Gastroesophageal sphincter (tissue), 4 donors: ENCODE measurements at regions not wholly inside any gene's neighbourhood (a gene's known extent, or its start where the extent isn't known, plus 50 kb on each side); places are given as distances from the start of the nearest gene placed in this dataset.

Source experiments
- ATAC-seq: fragments of 150-250 bp; one replicate; pipeline ENCODE4 v1.9.1; 2016; ENCODE audit warnings: mild to moderate bottlenecking, moderate library complexity
- H3K27ac ChIP-seq, 4 donors: fragments of 200-600 bp; sonication (generic) in 3 of 4; 1 replicate in 3 of 4; 2 replicates in 1 of 4; pipeline ENCODE4 v1.5.1; 2016 to 2019
- H3K27me3 ChIP-seq: fragments of 200-600 bp; sonication (generic); one replicate; pipeline ENCODE4 v1.5.1; 2019
- H3K36me3 ChIP-seq, 2 donors: fragments of 200-600 bp; sonication (generic); one replicate each; pipeline ENCODE4 v1.5.1; 2019; ENCODE audit warnings: control low read depth in 1 of 2
- H3K4me1 ChIP-seq, 3 donors: fragments of 200-600 bp; sonication (generic); 1 replicate in 2 of 3; 2 replicates in 1 of 3; pipeline ENCODE4 v1.5.1; 2016 to 2019; ENCODE audit warnings: control low read depth in 2 of 3
- H3K4me3 ChIP-seq, 2 donors: fragments of 200-600 bp; sonication (generic); one replicate each; pipeline ENCODE4 v1.5.1; 2019; ENCODE audit warnings: mild to moderate bottlenecking in 1 of 2, moderate library complexity in 1 of 2
- H3K9me3 ChIP-seq, 3 donors: fragments of 200-600 bp; sonication (generic); one replicate each; pipeline ENCODE4 v1.5.1; 2017 to 2019; ENCODE audit warnings: control low read depth in 2 of 3
- EP300 ChIP-seq: sonication (generic); formaldehyde crosslinking; IDR thresholded peaks from one replicate; pipeline ENCODE4 v1.6.1; 2017; ENCODE audit warnings: antibody characterized with exemption, mild to moderate bottlenecking
- POLR2A ChIP-seq, 2 donors: fragments of 450-650 bp; IDR thresholded peaks; one replicate each; pipeline ENCODE4 v1.6.1; 2017; ENCODE audit warnings: antibody characterized with exemption in 2 of 2, mild to moderate bottlenecking in 2 of 2, moderate library complexity in 1 of 2
- POLR2AphosphoS5 ChIP-seq: sonication (generic); formaldehyde crosslinking; IDR thresholded peaks from one replicate; pipeline ENCODE4 v1.6.1; 2017; ENCODE audit warnings: antibody characterized with exemption
- WGBS, 2 donors: methylation state at CpG; one replicate each; pipeline ENCODE4 v1.1.5; 2018; ENCODE audit warnings: low coverage in 1 of 2; 5-methylcytosine and 5-hydroxymethylcytosine counted together
- TF ChIP-seq, protein P1 (sequence below), 4 experiments: fragments of 200-600 bp in 2 of 4; fragments of 450-650 bp in 2 of 4; sonication (generic) in 1 of 4; IDR thresholded peaks; one replicate each; pipeline ENCODE4 v1.5.1; 2017 to 2019; ENCODE audit warnings: antibody characterized with exemption in 4 of 4, mild to moderate bottlenecking in 2 of 4, moderate library complexity in 2 of 4

GRCh38 chr6:51550243-51550642 lies 537.2 kb downstream of the PKHD1 start:
- no peak for ATAC-seq
- no peaks in the 10 kb centered on the region for H3K36me3 ChIP-seq
- TF ChIP-seq, protein P1, sequence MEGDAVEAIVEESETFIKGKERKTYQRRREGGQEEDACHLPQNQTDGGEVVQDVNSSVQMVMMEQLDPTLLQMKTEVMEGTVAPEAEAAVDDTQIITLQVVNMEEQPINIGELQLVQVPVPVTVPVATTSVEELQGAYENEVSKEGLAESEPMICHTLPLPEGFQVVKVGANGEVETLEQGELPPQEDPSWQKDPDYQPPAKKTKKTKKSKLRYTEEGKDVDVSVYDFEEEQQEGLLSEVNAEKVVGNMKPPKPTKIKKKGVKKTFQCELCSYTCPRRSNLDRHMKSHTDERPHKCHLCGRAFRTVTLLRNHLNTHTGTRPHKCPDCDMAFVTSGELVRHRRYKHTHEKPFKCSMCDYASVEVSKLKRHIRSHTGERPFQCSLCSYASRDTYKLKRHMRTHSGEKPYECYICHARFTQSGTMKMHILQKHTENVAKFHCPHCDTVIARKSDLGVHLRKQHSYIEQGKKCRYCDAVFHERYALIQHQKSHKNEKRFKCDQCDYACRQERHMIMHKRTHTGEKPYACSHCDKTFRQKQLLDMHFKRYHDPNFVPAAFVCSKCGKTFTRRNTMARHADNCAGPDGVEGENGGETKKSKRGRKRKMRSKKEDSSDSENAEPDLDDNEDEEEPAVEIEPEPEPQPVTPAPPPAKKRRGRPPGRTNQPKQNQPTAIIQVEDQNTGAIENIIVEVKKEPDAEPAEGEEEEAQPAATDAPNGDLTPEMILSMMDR (IDR thresholded peaks at IDR 0.05), result no peak
- TF ChIP-seq EP300 (no peak), POLR2AphosphoS5 (no peak), POLR2A (IDR thresholded peaks at IDR 0.05) (no peak)
- WGBS, 2 donors, result 17 to 83% methylated on average over 1 of the region's 1 CpG
- H3K27me3 ChIP-seq, result peaks cover 7% of the 10 kb centered on the region
- H3K4me3 ChIP-seq, result no peak overlapping the region
- no peak overlapping the region for H3K27ac ChIP-seq
- no peaks in the 10 kb centered on the region for H3K9me3 ChIP-seq
- no peaks in the 10 kb centered on the region for H3K4me1 ChIP-seq

DNA sequence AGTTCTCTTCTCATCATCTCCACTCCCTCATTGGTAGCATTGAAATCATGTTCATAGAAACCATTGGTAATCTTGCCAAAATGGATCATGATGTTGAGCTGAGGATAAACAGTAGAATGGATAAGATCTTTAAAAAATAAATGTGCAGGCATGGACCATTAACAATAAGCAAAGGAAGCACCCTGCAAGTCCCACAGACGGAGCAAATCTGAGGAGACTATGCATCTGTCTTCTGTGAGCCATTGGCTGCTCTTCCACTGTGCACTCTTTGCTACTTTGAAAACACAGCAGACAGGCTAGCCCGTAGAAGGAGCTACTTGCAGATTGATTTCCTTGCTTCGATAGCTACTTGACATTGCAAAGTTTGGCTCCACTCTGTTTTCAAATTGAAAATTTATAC lies 535.0 kb downstream of the PKHD1 start:
- H3K4me1 ChIP-seq, result no peaks in the 10 kb centered on the region
- no peak for ATAC-seq

GRCh38 chr6:51553246-51554015 lies 534.0 kb downstream of the PKHD1 start:
- no peaks in the 10 kb centered on the region for H3K4me1 ChIP-seq
- WGBS, 2 donors, result 42 to 56% methylated on average over 4 to 15 of the region's 19 CpGs
- H3K4me3 ChIP-seq, result no peak overlapping the region
- no peak overlapping the region for H3K27ac ChIP-seq
- TF ChIP-seq EP300, result no peak
- TF ChIP-seq, protein P1 (IDR thresholded peaks at IDR 0.05), result no peak
- no peak for TF ChIP-seq POLR2AphosphoS5
- TF ChIP-seq POLR2A (IDR thresholded peaks at IDR 0.05), result no peak
- H3K9me3 ChIP-seq, result no peaks in the 10 kb centered on the region
- H3K27me3 ChIP-seq, result peaks cover 7% of the 10 kb centered on the region
- no peaks in the 10 kb centered on the region for H3K36me3 ChIP-seq
- no peak for ATAC-seq

More for the DNA sequence above, 535.0 kb downstream of the PKHD1 start:
- no peak overlapping the region for H3K27ac ChIP-seq
- peaks cover 7% of the 10 kb centered on the region for H3K27me3 ChIP-seq
- no peaks in the 10 kb centered on the region for H3K9me3 ChIP-seq
- H3K4me3 ChIP-seq, result no peak overlapping the region
- 27 to 31% methylated on average over 3 of the region's 3 CpGs for WGBS, 2 donors
- TF ChIP-seq POLR2A (IDR thresholded peaks at IDR 0.05) (no peak), EP300 (no peak), POLR2AphosphoS5 (no peak)
- TF ChIP-seq, protein P1 (IDR thresholded peaks at IDR 0.05), result no peak
- no peaks in the 10 kb centered on the region for H3K36me3 ChIP-seq

DNA sequence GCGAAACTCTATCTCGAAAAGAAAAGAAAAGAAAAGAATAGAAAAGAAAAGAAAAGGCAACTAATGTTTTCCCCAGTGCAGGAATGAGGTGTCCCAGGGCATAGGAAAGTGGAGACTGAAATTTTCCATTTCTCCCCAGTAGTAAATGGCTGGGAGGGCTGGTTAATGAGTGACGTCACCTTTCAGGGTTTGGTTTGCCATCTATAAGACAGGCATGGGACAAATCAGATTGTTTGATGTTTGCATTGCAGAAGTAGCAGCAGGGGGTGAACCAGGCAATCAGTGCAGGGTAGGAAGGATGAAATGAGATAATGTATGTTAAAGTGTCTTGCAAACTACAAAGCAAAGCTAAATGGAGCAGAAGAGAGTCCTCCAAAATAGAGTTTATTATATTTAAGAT lies 533.4 kb downstream of the PKHD1 start:
- WGBS, 2 donors, result 50% methylated on average over 1 of the region's 3 CpGs; no CpG with 5 or more reads in 1 of the 2 donors
- no peak overlapping the region for H3K4me3 ChIP-seq
- no peaks in the 10 kb centered on the region for H3K4me1 ChIP-seq
- H3K27ac ChIP-seq, result no peak overlapping the region
- no peaks in the 10 kb centered on the region for H3K36me3 ChIP-seq
- H3K27me3 ChIP-seq, result peaks cover 7% of the 10 kb centered on the region
- ATAC-seq, result no peak
- H3K9me3 ChIP-seq, result no peaks in the 10 kb centered on the region
- TF ChIP-seq POLR2AphosphoS5 (no peak), POLR2A (IDR thresholded peaks at IDR 0.05) (no peak), EP300 (no peak)
- TF ChIP-seq, protein P1 (IDR thresholded peaks at IDR 0.05), result no peak

DNA sequence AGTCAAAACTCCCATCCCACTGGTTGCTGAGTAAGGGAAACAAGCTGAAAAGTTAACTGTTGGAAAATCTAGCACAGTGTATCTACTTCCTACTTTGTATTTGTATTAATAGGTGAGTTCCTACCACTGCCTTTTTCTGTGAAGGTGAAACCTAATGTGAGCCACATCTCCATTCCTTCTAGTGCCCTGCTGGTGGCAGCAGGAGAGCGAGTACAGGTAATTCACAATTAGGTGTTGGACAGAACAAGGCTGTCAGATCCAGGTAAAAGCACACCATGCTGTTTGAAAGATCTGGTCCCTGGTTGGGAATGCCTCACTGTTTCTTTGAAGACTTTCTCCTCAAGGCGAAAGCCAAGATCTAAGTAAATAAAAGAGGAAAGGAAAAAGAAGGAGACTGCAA lies 528.4 kb downstream of the PKHD1 start:
- no peaks in the 10 kb centered on the region for H3K4me1 ChIP-seq
- no peaks in the 10 kb centered on the region for H3K36me3 ChIP-seq
- H3K27me3 ChIP-seq, result peaks cover 3% of the 10 kb centered on the region
- 69 to 80% methylated on average over 2 of the region's 2 CpGs for WGBS, 2 donors
- no peak for TF ChIP-seq POLR2A (IDR thresholded peaks at IDR 0.05)
- TF ChIP-seq, protein P1 (IDR thresholded peaks at IDR 0.05), result no peak
- no peak for TF ChIP-seq EP300
- TF ChIP-seq POLR2AphosphoS5, result no peak
- no peak overlapping the region for H3K27ac ChIP-seq
- no peak for ATAC-seq
- H3K4me3 ChIP-seq, result no peak overlapping the region
- H3K9me3 ChIP-seq, result no peaks in the 10 kb centered on the region
